Jurkat, Clone E6-1 (cell line): ENCODE measurements at regions not wholly inside any gene's neighbourhood (a gene's known extent, or its start where the extent isn't known, plus 50 kb on each side); places are given as distances from the start of the nearest gene placed in this dataset.
"Not testable (repeated sequence)": the region's sequence is repeated elsewhere in the genome, so short reads cannot be mapped to it uniquely, and the experiment has no call there.

Experiments used
- DNase-seq: peaks from one replicate; pipeline ENCODE4 v3.0.0-alpha.2; 2011; ENCODE audit warnings: low read depth, low spot score
- H3K4me3 ChIP-seq: 2 replicates; pipeline ENCODE4 v1.5.1; 2011; ENCODE audit warnings: mild to moderate bottlenecking, low read length, control low read depth, moderate library complexity

DNA sequence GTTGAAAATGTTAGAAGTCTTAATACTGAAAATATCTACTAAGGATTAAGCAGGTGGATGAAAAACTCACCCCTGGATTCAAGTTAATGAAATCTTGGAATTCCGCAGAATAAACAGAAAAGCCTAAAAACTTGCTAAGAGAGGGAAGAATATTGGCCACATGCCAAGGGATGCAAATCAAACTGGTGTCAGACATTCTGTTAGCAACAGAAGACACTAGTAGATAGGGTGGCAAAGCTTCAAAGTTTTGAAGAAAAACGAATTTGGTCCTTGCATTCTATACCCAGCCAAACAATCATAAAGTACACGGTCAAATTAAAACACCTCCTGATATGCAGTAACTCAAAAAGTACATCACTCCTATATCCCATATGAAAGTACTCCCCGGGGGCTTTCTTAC is 77.1 kb upstream of the ADTRP start:
- H3K4me3 ChIP-seq = no peak overlapping the region
- no peak for DNase-seq

GRCh38 chr6:11854408-11855165 is 76.0 kb upstream of the ADTRP start:
- no peak for DNase-seq
- H3K4me3 ChIP-seq = no peak overlapping the region

DNA sequence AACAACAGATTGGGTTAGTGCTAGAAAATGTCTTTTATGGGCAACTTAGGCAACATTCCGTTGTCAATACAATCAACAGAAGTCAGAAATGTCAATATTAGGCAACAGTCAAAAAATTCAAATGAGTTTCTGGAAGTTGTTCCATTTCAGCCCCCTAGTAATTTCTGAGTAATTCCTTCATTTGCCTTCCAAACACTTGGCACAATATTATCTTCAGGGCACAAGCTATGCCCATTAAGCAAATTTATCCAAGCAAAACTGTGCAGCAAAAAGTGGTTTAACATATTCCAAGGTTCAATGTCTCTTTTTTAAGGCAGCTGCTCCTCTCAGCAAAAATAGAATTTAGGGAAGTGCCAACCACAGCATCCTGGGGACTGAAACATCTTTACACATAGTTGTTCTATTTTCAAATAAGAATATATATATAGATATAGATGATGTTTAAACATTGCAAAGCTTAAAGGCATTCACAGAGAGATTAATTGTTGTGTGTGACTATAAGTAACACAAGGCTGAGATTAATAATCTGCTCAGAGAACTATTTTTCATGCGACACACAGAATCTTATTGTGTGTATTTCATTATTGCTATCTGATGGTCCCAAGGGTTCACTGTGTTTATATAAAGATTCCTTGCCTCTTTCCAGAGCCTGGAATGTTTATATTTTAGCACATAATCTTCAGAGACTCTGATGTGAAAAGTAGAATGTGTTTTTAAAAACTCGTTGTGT is 75.2 kb upstream of the ADTRP start:
- H3K4me3 ChIP-seq = no peak overlapping the region
- no peak for DNase-seq

GRCh38 chr6:11852061-11852651 is 73.6 kb upstream of the ADTRP start:
- no peak overlapping the region for H3K4me3 ChIP-seq
- DNase-seq = no peak

- no peak for DNase-seq
- H3K4me3 ChIP-seq = no peak overlapping the region
Observed at GRCh38 chr6:11851387-11851786, 72.8 kb upstream of the ADTRP start.

GRCh38 chr6:11848852-11849731 is 70.5 kb upstream of the ADTRP start:
- no peak for DNase-seq
- no peak overlapping the region for H3K4me3 ChIP-seq

DNA sequence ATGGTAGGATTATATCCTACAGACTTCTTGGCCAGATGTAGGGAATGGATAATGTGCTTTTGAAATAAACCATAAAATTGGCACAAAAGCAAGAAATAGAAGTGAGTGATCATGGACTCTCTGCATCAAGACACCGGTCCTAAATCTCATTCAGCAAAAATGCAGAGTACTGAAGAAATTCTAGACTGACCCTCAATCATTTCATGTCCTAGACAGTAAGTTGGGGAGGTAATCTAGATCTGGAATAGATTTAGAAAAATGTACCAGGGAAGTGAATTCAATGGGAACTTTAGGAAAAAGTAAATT is 69.7 kb upstream of the ADTRP start:
- DNase-seq = no peak
- H3K4me3 ChIP-seq = no peak overlapping the region

GRCh38 chr6:11847515-11848345 is 69.1 kb upstream of the ADTRP start:
- no peak for DNase-seq
- H3K4me3 ChIP-seq = no peak overlapping the region

GRCh38 chr6:11847068-11847467 is 68.5 kb upstream of the ADTRP start:
- H3K4me3 ChIP-seq, DNase-seq: not testable (repeated sequence)

- H3K4me3 ChIP-seq = no peak overlapping the region
- no peak for DNase-seq
Observed at GRCh38 chr6:11845664-11846577, 67.3 kb upstream of the ADTRP start.

- DNase-seq = not testable (repeated sequence)
Observed at GRCh38 chr6:11842795-11843194, 64.2 kb upstream of the ADTRP start.

GRCh38 chr6:11835065-11835464 is 56.5 kb upstream of the ADTRP start:
- no peak for DNase-seq
- no peak overlapping the region for H3K4me3 ChIP-seq

More at GRCh38 chr6:11842795-11843194, 64.2 kb upstream of the ADTRP start:
- not testable (repeated sequence) for H3K4me3 ChIP-seq

- DNase-seq = no peak
- H3K4me3 ChIP-seq = no peak overlapping the region
Observed at GRCh38 chr6:11833626-11834592, 55.3 kb upstream of the ADTRP start.

DNA sequence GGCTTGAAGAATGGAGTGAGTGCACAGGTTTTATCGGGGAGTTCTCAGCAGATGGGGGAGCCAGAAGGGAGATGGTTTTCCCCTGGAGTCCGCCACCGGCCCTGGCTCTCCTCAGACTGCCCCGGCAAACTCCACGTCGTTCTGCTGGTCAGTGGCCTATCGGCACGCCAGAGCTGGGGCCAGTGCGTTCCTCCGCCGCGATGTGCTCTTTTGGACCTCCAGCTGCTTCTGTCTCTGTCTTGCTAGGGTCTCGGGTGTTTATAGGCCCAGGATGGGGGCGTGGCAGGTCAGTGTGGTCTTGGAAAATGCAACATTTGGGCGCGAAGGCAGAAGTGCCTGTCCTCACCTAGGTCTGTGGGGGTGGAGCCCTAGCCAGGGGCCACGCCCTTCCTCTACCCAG is 53.0 kb upstream of the ADTRP start:
- no peak for DNase-seq

DNA sequence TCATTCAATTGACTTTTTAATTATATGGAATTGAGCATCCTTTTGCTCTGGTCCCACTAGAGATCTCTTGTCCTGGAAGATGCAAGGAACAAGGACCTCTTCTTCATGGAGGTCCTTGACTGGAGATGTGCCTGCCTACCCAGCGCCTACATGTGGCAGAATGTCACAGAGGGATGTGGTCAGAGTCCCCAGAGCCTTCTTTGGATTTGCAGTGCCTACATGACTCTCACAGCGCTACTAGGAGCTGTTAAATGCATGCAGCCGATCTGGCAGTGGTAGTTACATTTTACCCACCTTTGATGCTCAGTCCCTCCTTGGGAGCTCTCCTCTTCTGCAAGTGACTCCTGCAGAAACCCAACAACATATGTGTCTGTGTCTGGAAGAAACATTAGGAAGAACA is 51.9 kb upstream of the ADTRP start:
- no peak for DNase-seq

More for the DNA sequence above, 53.0 kb upstream of the ADTRP start:
- H3K4me3 ChIP-seq = no peak overlapping the region

DNA sequence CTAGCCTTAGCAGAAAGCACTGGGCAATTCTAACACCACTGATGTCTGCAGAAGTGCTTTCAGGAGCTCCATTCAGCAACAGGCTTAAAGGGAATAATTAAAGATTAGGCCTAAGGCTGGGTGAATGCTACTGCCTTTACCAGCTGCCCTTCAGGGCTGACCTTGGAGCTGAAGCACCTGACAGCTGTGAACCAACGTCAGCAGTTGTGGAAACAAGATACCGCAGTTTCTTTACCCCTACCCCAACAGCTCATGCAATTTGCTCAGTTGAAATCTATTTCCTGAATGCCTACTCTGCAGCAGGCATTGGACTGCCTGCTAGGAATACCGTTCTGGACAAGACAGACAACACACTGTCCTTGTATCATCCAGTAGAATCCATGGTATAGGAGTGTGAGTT is 51.5 kb upstream of the ADTRP start:
- no peak overlapping the region for H3K4me3 ChIP-seq
- no peak for DNase-seq

More for the DNA sequence above, 51.9 kb upstream of the ADTRP start:
- no peak overlapping the region for H3K4me3 ChIP-seq
